Spleen (tissue), 7 donors: ENCODE measurements at regions not wholly inside any gene's neighbourhood (a gene's known extent, or its start where the extent isn't known, plus 50 kb on each side); places are given as distances from the start of the nearest gene placed in this dataset.
"Not testable (repeated sequence)": the region's sequence is repeated elsewhere in the genome, so short reads cannot be mapped to it uniquely, and the experiment has no call there.

Experiments used
- POLR2AphosphoS5 ChIP-seq, 3 donors: sonication (generic); formaldehyde crosslinking; IDR thresholded peaks; one replicate each; pipeline ENCODE4 v1.5.1; 2017; ENCODE audit warnings: antibody characterized with exemption in 3 of 3
- TF ChIP-seq, protein P1 (sequence below), 11 experiments: fragments of 200-600 bp in 7 of 11; fragments of 450-650 bp in 4 of 11; sonication (generic) in 4 of 11; IDR thresholded peaks in 8 of 11; conservative IDR thresholded peaks in 3 of 11; 1 replicate in 7 of 11; 2 replicates in 4 of 11; pipeline versions ENCODE4 v1.4.0 to v1.8.0; 2016 to 2021; ENCODE audit warnings: antibody characterized with exemption in 11 of 11, inconsistent platforms in 4 of 11, mild to moderate bottlenecking in 1 of 11
- donor health status: DM: no; HTN: no; CAD: no; lungs with moderate emphysema.
- donor health status: DM: no; HTN: no; CAD: no.
- donor health status: DM: no; HTN: no; CAD: no.

DNA sequence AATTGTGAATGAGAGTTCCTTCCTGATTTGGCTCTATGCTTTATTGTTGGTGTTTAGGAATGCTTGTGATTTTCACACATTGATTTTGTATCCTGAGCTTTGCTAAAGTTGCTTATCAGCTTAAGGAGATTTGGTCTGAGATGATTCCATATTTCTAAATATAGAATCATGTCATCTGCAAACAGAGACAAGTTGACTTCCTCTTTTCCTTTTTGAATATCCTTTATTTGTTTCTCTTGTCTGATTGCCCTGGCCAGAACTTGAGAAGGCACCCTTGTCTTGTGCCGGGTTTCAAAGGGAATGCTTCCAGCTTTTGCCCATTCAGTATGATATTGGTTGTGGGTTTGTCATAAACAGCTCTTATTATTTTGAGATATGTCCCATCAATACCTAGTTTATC lies 260.6 kb downstream of the TDRD3 start:
- TF ChIP-seq, protein P1, sequence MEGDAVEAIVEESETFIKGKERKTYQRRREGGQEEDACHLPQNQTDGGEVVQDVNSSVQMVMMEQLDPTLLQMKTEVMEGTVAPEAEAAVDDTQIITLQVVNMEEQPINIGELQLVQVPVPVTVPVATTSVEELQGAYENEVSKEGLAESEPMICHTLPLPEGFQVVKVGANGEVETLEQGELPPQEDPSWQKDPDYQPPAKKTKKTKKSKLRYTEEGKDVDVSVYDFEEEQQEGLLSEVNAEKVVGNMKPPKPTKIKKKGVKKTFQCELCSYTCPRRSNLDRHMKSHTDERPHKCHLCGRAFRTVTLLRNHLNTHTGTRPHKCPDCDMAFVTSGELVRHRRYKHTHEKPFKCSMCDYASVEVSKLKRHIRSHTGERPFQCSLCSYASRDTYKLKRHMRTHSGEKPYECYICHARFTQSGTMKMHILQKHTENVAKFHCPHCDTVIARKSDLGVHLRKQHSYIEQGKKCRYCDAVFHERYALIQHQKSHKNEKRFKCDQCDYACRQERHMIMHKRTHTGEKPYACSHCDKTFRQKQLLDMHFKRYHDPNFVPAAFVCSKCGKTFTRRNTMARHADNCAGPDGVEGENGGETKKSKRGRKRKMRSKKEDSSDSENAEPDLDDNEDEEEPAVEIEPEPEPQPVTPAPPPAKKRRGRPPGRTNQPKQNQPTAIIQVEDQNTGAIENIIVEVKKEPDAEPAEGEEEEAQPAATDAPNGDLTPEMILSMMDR (IDR thresholded peaks at IDR 0.05 in 8 of 11, conservative IDR thresholded peaks at IDR 0.05 in 3 of 11), result not testable (repeated sequence)
- TF ChIP-seq POLR2AphosphoS5 (IDR thresholded peaks at IDR 0.05), result not testable (repeated sequence)
